ENCODE measurements at regions not wholly inside any gene's neighbourhood (a gene's known extent, or its start where the extent isn't known, plus 50 kb on each side); places are given as distances from the start of the nearest gene placed in this dataset.
A peak's percentile ranks its signal among the peaks of the same experiment; 100 is the strongest.

- TF ChIP-seq, protein P1, sequence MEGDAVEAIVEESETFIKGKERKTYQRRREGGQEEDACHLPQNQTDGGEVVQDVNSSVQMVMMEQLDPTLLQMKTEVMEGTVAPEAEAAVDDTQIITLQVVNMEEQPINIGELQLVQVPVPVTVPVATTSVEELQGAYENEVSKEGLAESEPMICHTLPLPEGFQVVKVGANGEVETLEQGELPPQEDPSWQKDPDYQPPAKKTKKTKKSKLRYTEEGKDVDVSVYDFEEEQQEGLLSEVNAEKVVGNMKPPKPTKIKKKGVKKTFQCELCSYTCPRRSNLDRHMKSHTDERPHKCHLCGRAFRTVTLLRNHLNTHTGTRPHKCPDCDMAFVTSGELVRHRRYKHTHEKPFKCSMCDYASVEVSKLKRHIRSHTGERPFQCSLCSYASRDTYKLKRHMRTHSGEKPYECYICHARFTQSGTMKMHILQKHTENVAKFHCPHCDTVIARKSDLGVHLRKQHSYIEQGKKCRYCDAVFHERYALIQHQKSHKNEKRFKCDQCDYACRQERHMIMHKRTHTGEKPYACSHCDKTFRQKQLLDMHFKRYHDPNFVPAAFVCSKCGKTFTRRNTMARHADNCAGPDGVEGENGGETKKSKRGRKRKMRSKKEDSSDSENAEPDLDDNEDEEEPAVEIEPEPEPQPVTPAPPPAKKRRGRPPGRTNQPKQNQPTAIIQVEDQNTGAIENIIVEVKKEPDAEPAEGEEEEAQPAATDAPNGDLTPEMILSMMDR (IDR thresholded peaks at IDR 0.05): no peak
- TF ChIP-seq POLR2A (IDR thresholded peaks at IDR 0.05) (no peak), POLR2AphosphoS5 (IDR thresholded peaks at IDR 0.05) (no peak), EP300 (IDR thresholded peaks at IDR 0.05) (no peak)
- intact Hi-C loops (cut with DNase I): no loop called here
- no peak for DNase-seq
- Histone ChIP-seq H3K9me3 (no peaks in the 10 kb centered on the region), H3K27ac (no peak overlapping the region), H3K4me3 (no peak overlapping the region), H3K27me3 (no peaks in the 10 kb centered on the region), H3K4me1 (no peaks in the 10 kb centered on the region), H3K36me3 (no peaks in the 10 kb centered on the region)
- WGBS, 2 donors: 80 to 90% methylated on average over 2 of the region's 2 CpGs
These were observed 141.8 kb upstream of the ZRANB2 start for GRCh38 chr1:71222668-71223067.

- WGBS, 2 donors: 80 to 85% methylated on average over 2 of the region's 2 CpGs
- no peaks in the 10 kb centered on the region for H3K36me3 ChIP-seq
- H3K27me3 ChIP-seq: no peaks in the 10 kb centered on the region
- H3K27ac ChIP-seq: no peak overlapping the region
- H3K4me1 ChIP-seq: no peaks in the 10 kb centered on the region
- no peak for DNase-seq
- H3K9me3 ChIP-seq: no peaks in the 10 kb centered on the region
- TF ChIP-seq EP300 (IDR thresholded peaks at IDR 0.05) (no peak), POLR2AphosphoS5 (IDR thresholded peaks at IDR 0.05) (no peak), POLR2A (IDR thresholded peaks at IDR 0.05) (no peak)
- TF ChIP-seq, protein P1 (IDR thresholded peaks at IDR 0.05): no peak
- intact Hi-C loops (cut with DNase I): no loop called here
- no peak overlapping the region for H3K4me3 ChIP-seq
These were observed 129.9 kb upstream of the ZRANB2 start for GRCh38 chr1:71210718-71211117.

DNA sequence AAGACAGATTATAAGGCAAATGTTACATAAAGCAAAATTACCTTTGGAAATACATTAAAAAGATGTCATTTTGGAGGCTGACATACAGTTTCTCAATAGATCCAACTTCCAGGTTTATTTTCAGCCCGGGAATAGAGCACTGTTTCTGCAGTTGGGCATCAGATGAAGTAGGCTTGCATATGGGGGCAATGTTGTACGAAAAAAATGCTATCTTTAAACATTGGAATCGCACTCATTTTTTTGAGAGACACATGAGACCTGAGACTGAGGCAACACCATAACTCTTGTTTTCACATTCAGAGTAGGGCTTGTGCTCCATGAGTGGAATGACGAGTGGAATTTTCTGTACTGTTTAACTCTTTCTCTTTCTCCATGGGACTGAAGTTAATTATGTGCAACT, 122.4 kb upstream of the ZRANB2 start:
- Histone ChIP-seq H3K36me3 (no peaks in the 10 kb centered on the region), H3K4me3 (no peak overlapping the region), H3K4me1 (no peaks in the 10 kb centered on the region), H3K9me3 (no peaks in the 10 kb centered on the region), H3K27me3 (no peaks in the 10 kb centered on the region), H3K27ac (no peak overlapping the region)
- 89 to 94% methylated on average over 4 of the region's 4 CpGs for WGBS, 2 donors
- no peak for TF ChIP-seq POLR2AphosphoS5 (IDR thresholded peaks at IDR 0.05)
- TF ChIP-seq, protein P1 (IDR thresholded peaks at IDR 0.05): no peak
- no peak for TF ChIP-seq EP300 (IDR thresholded peaks at IDR 0.05)
- TF ChIP-seq POLR2A (IDR thresholded peaks at IDR 0.05): no peak
- intact Hi-C loops (cut with DNase I): no loop called here
- no peak for DNase-seq

- no peak for DNase-seq
These were observed 119.7 kb upstream of the ZRANB2 start for GRCh38 chr1:71200503-71200902.

GRCh38 chr1:71196685-71197084, 115.8 kb upstream of the ZRANB2 start:
- no peak overlapping the region for H3K27ac ChIP-seq
- H3K9me3 ChIP-seq: peaks cover 0 to 2% (median 0%) of the 10 kb centered on the region in 4 donors
- intact Hi-C loops (cut with DNase I): no loop called here
- no peak overlapping the region for H3K4me3 ChIP-seq
- no peaks in the 10 kb centered on the region for H3K36me3 ChIP-seq
- DNase-seq: no peak
- H3K27me3 ChIP-seq: no peaks in the 10 kb centered on the region
- TF ChIP-seq, protein P1 (IDR thresholded peaks at IDR 0.05): peak in 2 of 4 experiments; percentile 11 to 37
- TF ChIP-seq POLR2AphosphoS5 (IDR thresholded peaks at IDR 0.05): no peak
- H3K4me1 ChIP-seq: peaks cover 0 to 5% (median 0%) of the 10 kb centered on the region in 4 donors

More at GRCh38 chr1:71200503-71200902, 119.7 kb upstream of the ZRANB2 start:
- H3K36me3 ChIP-seq: no peaks in the 10 kb centered on the region
- TF ChIP-seq POLR2AphosphoS5 (IDR thresholded peaks at IDR 0.05): no peak
- no peak for TF ChIP-seq EP300 (IDR thresholded peaks at IDR 0.05)
- TF ChIP-seq, protein P1 (IDR thresholded peaks at IDR 0.05): no peak
- no peak for TF ChIP-seq POLR2A (IDR thresholded peaks at IDR 0.05)
- no peak overlapping the region for H3K4me3 ChIP-seq
- no peak overlapping the region for H3K27ac ChIP-seq
- H3K4me1 ChIP-seq: no peaks in the 10 kb centered on the region
- intact Hi-C loops (cut with DNase I): no loop called here
- H3K27me3 ChIP-seq: no peaks in the 10 kb centered on the region
- H3K9me3 ChIP-seq: no peaks in the 10 kb centered on the region
